HepG2 (cell line): ENCODE measurements at regions not wholly inside any gene's neighbourhood (a gene's known extent, or its start where the extent isn't known, plus 50 kb on each side); places are given as distances from the start of the nearest gene placed in this dataset.

Experiments used
- ATAC-seq: fragments of 200-7000 bp; cut with Tn5 transposase; 3 replicates; pipeline ENCODE4 v1.9.1; 2020; ENCODE audit warnings: mild to moderate bottlenecking, moderate library complexity
- BruUV-seq: library from RNA; stranded (reverse); fragments of 400-500 nt; replicated peaks from 2 replicates; lab custom pipeline; 2021; lab: Mats Ljungman, UMichigan
- CTCF ChIA-PET: fragments of 300-600 bp; formaldehyde crosslinking; extraction: SDS; loops from one replicate; lab custom pipeline; 2021; ENCODE audit warnings: low total read pairs, inconsistent platforms, low intra/inter-chr PET ratio; lab: Yijun Ruan, JAX
- POLR2A ChIA-PET: fragments of 350-600 bp; sonication (Branson Sonifier 250); formaldehyde crosslinking; loops from one replicate; lab custom pipeline; 2020; ENCODE audit warnings: antibody characterized with exemption, inconsistent platforms; lab: Yijun Ruan, JAX
- DNase-seq: peaks from one replicate; pipeline ENCODE4 v3.0.0-alpha.2; 2015; ENCODE audit warnings: low spot score
- FAIRE-seq: peaks from 3 replicates; lab custom pipeline; 2011; peaks lifted over from hg19 to GRCh38; lab: Jason Lieb, UNC
- H2AFZ ChIP-seq: one replicate; pipeline ENCODE4 v1.6.1; 2011; ENCODE audit warnings: low read length, inconsistent platforms
- H3K27ac ChIP-seq: fragments of 300-600 bp; 3 replicates; pipeline ENCODE4 v1.8.0; 2011; ENCODE audit warnings: mixed run types, mild to moderate bottlenecking, mixed read lengths, low read length, inconsistent platforms; ENCODE audit not compliant: insufficient read depth; ENCODE audit errors: extremely low read length
- H3K27me3 ChIP-seq, 2 experiments: fragments of 200-600 bp in 1 of 2; 2 replicates in 1 of 2; 3 replicates in 1 of 2; pipeline versions ENCODE4 v1.6.0 to v1.8.0; 2011; ENCODE audit warnings: low read length in 2 of 2, mild to moderate bottlenecking in 2 of 2, moderate library complexity in 2 of 2, inconsistent platforms in 1 of 2; ENCODE audit not compliant: insufficient read depth in 2 of 2, control insufficient read depth in 1 of 2
- H3K36me3 ChIP-seq, 2 experiments: fragments of 200-600 bp in 1 of 2; replicated peaks in 1 of 2; 2 replicates in 1 of 2; 3 replicates in 1 of 2; pipeline versions ENCODE4 v1.5.1 to v1.8.0; 2011; ENCODE audit warnings: low read length in 2 of 2, inconsistent platforms in 1 of 2; ENCODE audit not compliant: insufficient read depth in 2 of 2, control insufficient read depth in 1 of 2
- H3K4me1 ChIP-seq: 2 replicates; pipeline ENCODE4 v1.5.1; 2012; ENCODE audit warnings: low read length, inconsistent platforms; ENCODE audit not compliant: insufficient read depth
- H3K4me2 ChIP-seq: 2 replicates; pipeline ENCODE4 v1.6.0; 2011; ENCODE audit warnings: low read depth, low read length, inconsistent platforms
- H3K4me3 ChIP-seq, 3 experiments: fragments of 200-600 bp in 1 of 3; sonication (generic), shearing (Covaris generic) in 1 of 3; replicated peaks in 1 of 3; 2 replicates each; pipeline ENCODE4 v1.5.1; 2011 to 2016; ENCODE audit warnings: low read length in 3 of 3, inconsistent platforms in 2 of 3, low read depth in 2 of 3, mild to moderate bottlenecking in 2 of 3, control low read depth in 1 of 3, mixed read lengths in 1 of 3; ENCODE audit not compliant: insufficient read depth in 1 of 3
- H3K79me2 ChIP-seq: one replicate; pipeline ENCODE4 v1.6.1; 2011; ENCODE audit warnings: low read length, inconsistent platforms; ENCODE audit not compliant: insufficient read depth
- H3K9ac ChIP-seq: 2 replicates; pipeline ENCODE4 v1.6.0; 2011; ENCODE audit warnings: mild to moderate bottlenecking, low read depth, low read length, inconsistent platforms; ENCODE audit not compliant: insufficient read depth
- H3K9me3 ChIP-seq: 2 replicates; pipeline ENCODE4 v1.5.1; 2012; ENCODE audit warnings: mild to moderate bottlenecking, low read length
- H4K20me1 ChIP-seq: 2 replicates; pipeline ENCODE4 v1.6.0; 2011; ENCODE audit warnings: inconsistent platforms, mild to moderate bottlenecking, low read length, moderate library complexity; ENCODE audit not compliant: insufficient read depth
- ARNTL ChIP-seq: sonication (generic); formaldehyde crosslinking; IDR thresholded peaks from 2 replicates; pipeline ENCODE4 v1.4.0; 2020; ENCODE audit warnings: mild to moderate bottlenecking, missing genetic modification reagents
- ATM ChIP-seq: fragments of 450-650 bp; IDR thresholded peaks from 2 replicates; pipeline ENCODE4 v1.7.1; 2017; ENCODE audit warnings: mild to moderate bottlenecking, borderline replicate concordance
- HOMEZ ChIP-seq: IDR thresholded peaks from 2 replicates; pipeline ENCODE4 v1.6.1; 2016; ENCODE audit warnings: low read depth
- MYC ChIP-seq: sonication (generic); formaldehyde crosslinking; IDR thresholded peaks from 2 replicates; pipeline ENCODE4 v1.9.0; 2021; ENCODE audit warnings: missing genetic modification reagents, borderline replicate concordance
- NCOA5 ChIP-seq: sonication (generic); formaldehyde crosslinking; IDR thresholded peaks from 2 replicates; pipeline ENCODE4 v1.4.0; 2020; ENCODE audit warnings: missing genetic modification reagents
- ZFP36L1 ChIP-seq: sonication (generic); formaldehyde crosslinking; IDR thresholded peaks from 2 replicates; pipeline ENCODE4 v1.8.0; 2022; ENCODE audit warnings: mild to moderate bottlenecking, missing genetic modification reagents, moderate library complexity
- ZNF253 ChIP-seq: sonication (generic); formaldehyde crosslinking; IDR thresholded peaks from 2 replicates; pipeline ENCODE4 v1.8.0; 2022; ENCODE audit warnings: mild to moderate bottlenecking, missing genetic modification reagents, borderline replicate concordance
- ZNF687 ChIP-seq: sonication (generic); formaldehyde crosslinking; IDR thresholded peaks from 2 replicates; pipeline ENCODE4 v1.5.1; 2020; ENCODE audit warnings: mild to moderate bottlenecking, missing genetic modification reagents, moderate library complexity
- ZNF878 ChIP-seq: sonication (generic); formaldehyde crosslinking; IDR thresholded peaks from 2 replicates; pipeline ENCODE4 v1.8.1; 2023; ENCODE audit warnings: mild to moderate bottlenecking, missing genetic modification reagents, moderate library complexity
- WGBS: methylation state at CpG from one replicate; pipeline ENCODE4 v1.1.6; 2017; ENCODE audit warnings: low lambda C conversion rate; 5-methylcytosine and 5-hydroxymethylcytosine counted together
- in situ Hi-C: cut with HindIII; loops from 2 replicates; pipeline ENCODE4 v1.10.0; 2017; ENCODE audit warnings: low pct_unique_long_range_greater_than_20kb; ENCODE audit not compliant: extremely low pct_ligation_motif_present
- intact Hi-C: fragments of 100-400 bp; cut with micrococcal nuclease; formaldehyde crosslinking; loops from one replicate; pipeline ENCODE4 v1.10.0; 2022; ENCODE audit not compliant: unreplicated experiment

- ChIA-PET CTCF (no interaction called here), POLR2A (no interaction called here)
- BruUV-seq: no TSS peak
- Histone ChIP-seq H3K9me3 (no peaks in the 10 kb centered on the region), H3K79me2 (no peaks in the 10 kb centered on the region), H3K27ac (no peak overlapping the region)
- in situ Hi-C loops: no loop called here
- 0% methylated on average over 1 of the region's 1 CpG for WGBS
- no peak for TF ChIP-seq ZNF253 (CRISPR knock-in tag)
- no peak for TF ChIP-seq ARNTL (CRISPR knock-in tag)
- no peak for TF ChIP-seq NCOA5
- TF ChIP-seq ZFP36L1 (CRISPR knock-in tag): no peak
- TF ChIP-seq, all 625 proteins: peak for 0
- no peaks in the 10 kb centered on the region for H4K20me1 ChIP-seq
- intact Hi-C loops: no loop called here
- H3K4me1 ChIP-seq: no peaks in the 10 kb centered on the region
- ATAC-seq: no peak
- FAIRE-seq: no peak
- H3K9ac ChIP-seq: no peak overlapping the region
- H3K4me2 ChIP-seq: no peak overlapping the region
- no peaks in the 10 kb centered on the region for H3K27me3 ChIP-seq
- no peaks in the 10 kb centered on the region for H3K36me3 ChIP-seq
- H2AFZ ChIP-seq: no peak overlapping the region
- H3K4me3 ChIP-seq: no peak overlapping the region
- no peak for DNase-seq
These were observed 77.1 kb upstream of the RASEF start for GRCh38 chr9:83140061-83140460.

GRCh38 chr9:83138422-83139135 lies 75.6 kb upstream of the RASEF start:
- ChIA-PET CTCF (no interaction called here), POLR2A (no interaction called here)
- in situ Hi-C loops (no loop called here), intact Hi-C loops (no loop called here)
- no peak for ATAC-seq
- Histone ChIP-seq H4K20me1 (no peaks in the 10 kb centered on the region), H3K79me2 (no peaks in the 10 kb centered on the region), H3K4me3 (no peak overlapping the region), H3K9me3 (no peaks in the 10 kb centered on the region), H2AFZ (no peak overlapping the region)
- BruUV-seq: no TSS peak
- TF ChIP-seq HOMEZ (CRISPR knock-in tag) (no peak), ZNF687 (CRISPR knock-in tag) (no peak), ATM (no peak), ZNF878 (CRISPR knock-in tag) (no peak), MYC (CRISPR knock-in tag) (no peak)
- TF ChIP-seq, all 625 proteins: peak for 0
- no peak for FAIRE-seq
- H3K4me1 ChIP-seq: no peaks in the 10 kb centered on the region
- H3K4me2 ChIP-seq: no peak overlapping the region
- H3K9ac ChIP-seq: no peak overlapping the region
- no peak overlapping the region for H3K27ac ChIP-seq
- no peaks in the 10 kb centered on the region for H3K36me3 ChIP-seq
- H3K27me3 ChIP-seq: no peaks in the 10 kb centered on the region
- 26% methylated on average over 4 of the region's 4 CpGs for WGBS
- DNase-seq: no peak
